Body of pancreas (tissue), 4 donors: ENCODE measurements at regions not wholly inside any gene's neighbourhood (a gene's known extent, or its start where the extent isn't known, plus 50 kb on each side); places are given as distances from the start of the nearest gene placed in this dataset.

ENCODE experiments used
- ATAC-seq: fragments of 150-250 bp; one replicate; pipeline ENCODE4 v1.9.1; 2016
- DNase-seq, 4 donors: peaks; one replicate each; pipeline ENCODE4 v3.0.0-alpha.2; 2019
- H3K27ac ChIP-seq, 4 donors: fragments of 200-600 bp; sonication (generic); 1 replicate in 3 of 4; 2 replicates in 1 of 4; pipeline versions ENCODE4 v1.5.1 to v1.6.1; 2016 to 2019; ENCODE audit warnings: mild to moderate bottlenecking in 1 of 4, mixed read lengths in 1 of 4, moderate library complexity in 1 of 4
- H3K27me3 ChIP-seq, 2 donors: fragments of 200-600 bp; sonication (generic); one replicate each; pipeline ENCODE4 v1.6.0; 2016; ENCODE audit warnings: mild to moderate bottlenecking in 1 of 2
- H3K36me3 ChIP-seq, 2 donors: fragments of 200-600 bp; sonication (generic); replicated peaks in 1 of 2; 2 replicates each; pipeline ENCODE4 v1.5.1; 2016; ENCODE audit warnings: low read depth in 2 of 2; ENCODE audit not compliant: insufficient read depth in 1 of 2
- H3K4me1 ChIP-seq: fragments of 200-600 bp; sonication (generic); one replicate; pipeline ENCODE4 v1.6.0; 2016
- H3K4me3 ChIP-seq, 2 donors: fragments of 200-600 bp; sonication (generic); 1 replicate in 1 of 2; 2 replicates in 1 of 2; pipeline ENCODE4 v1.5.1; 2016 to 2019
- H3K9me3 ChIP-seq, 3 donors: fragments of 200-600 bp; sonication (generic); 1 replicate in 2 of 3; 2 replicates in 1 of 3; pipeline ENCODE4 v1.5.1; 2016
- POLR2A ChIP-seq, 3 donors: fragments of 450-650 bp; IDR thresholded peaks; one replicate each; pipeline ENCODE4 v1.6.1; 2016; ENCODE audit warnings: antibody characterized with exemption in 3 of 3, mild to moderate bottlenecking in 2 of 3
- WGBS, 2 donors: methylation state at CpG; one replicate each; pipeline ENCODE4 v1.1.5; 2017; 5-methylcytosine and 5-hydroxymethylcytosine counted together
- intact Hi-C: fragments of 100-400 bp; cut with DNase I; formaldehyde crosslinking; loops from one replicate; pipeline ENCODE4 v1.15.1; 2023
- TF ChIP-seq, protein P1 (sequence below), 7 experiments: fragments of 450-650 bp in 4 of 7; fragments of 200-600 bp in 3 of 7; sonication (generic) in 3 of 7; IDR thresholded peaks; one replicate each; pipeline ENCODE4 v1.5.1; 2016 to 2019; ENCODE audit warnings: antibody characterized with exemption in 7 of 7

DNA sequence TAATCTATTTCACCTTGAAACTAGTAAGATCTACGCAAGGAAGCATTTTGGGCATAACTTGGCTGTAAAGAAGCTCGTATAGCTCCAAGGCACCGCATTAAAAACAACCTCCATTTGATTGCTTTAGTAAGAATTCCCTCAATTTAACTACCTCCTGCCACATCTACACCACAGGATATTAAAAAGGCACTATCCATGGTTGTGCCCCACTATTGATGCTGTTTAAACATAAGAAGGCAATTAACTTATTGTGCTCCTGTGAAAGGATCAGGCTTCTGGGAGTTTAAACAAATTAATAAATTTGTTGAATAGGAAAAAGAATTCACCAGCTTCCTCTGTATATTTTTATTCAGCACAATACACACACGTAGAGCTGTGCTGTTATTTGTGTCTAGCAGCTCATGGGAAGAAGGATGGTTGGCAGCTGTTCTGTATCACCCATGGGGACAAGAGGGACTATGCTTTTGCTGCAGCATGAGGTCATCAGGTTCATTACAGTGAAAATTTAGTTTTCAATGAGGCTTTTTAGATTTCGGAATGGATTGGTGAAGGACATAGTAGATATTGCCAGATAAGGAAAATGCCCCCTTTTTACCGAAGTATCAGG, 513.3 kb downstream of the HAO1 start:
- intact Hi-C loops: no loop called here
- DNase-seq (no peak), ATAC-seq (no peak)
- no peaks in the 10 kb centered on the region for H3K9me3 ChIP-seq
- no peaks in the 10 kb centered on the region for H3K4me1 ChIP-seq
- H3K27ac ChIP-seq: no peak overlapping the region
- H3K27me3 ChIP-seq: no peaks in the 10 kb centered on the region
- 60 to 67% methylated on average over 6 of the region's 6 CpGs for WGBS, 2 donors
- no peaks in the 10 kb centered on the region for H3K36me3 ChIP-seq
- H3K4me3 ChIP-seq: no peak overlapping the region
- TF ChIP-seq POLR2A (IDR thresholded peaks at IDR 0.05): no peak
- TF ChIP-seq, protein P1, sequence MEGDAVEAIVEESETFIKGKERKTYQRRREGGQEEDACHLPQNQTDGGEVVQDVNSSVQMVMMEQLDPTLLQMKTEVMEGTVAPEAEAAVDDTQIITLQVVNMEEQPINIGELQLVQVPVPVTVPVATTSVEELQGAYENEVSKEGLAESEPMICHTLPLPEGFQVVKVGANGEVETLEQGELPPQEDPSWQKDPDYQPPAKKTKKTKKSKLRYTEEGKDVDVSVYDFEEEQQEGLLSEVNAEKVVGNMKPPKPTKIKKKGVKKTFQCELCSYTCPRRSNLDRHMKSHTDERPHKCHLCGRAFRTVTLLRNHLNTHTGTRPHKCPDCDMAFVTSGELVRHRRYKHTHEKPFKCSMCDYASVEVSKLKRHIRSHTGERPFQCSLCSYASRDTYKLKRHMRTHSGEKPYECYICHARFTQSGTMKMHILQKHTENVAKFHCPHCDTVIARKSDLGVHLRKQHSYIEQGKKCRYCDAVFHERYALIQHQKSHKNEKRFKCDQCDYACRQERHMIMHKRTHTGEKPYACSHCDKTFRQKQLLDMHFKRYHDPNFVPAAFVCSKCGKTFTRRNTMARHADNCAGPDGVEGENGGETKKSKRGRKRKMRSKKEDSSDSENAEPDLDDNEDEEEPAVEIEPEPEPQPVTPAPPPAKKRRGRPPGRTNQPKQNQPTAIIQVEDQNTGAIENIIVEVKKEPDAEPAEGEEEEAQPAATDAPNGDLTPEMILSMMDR (IDR thresholded peaks at IDR 0.05): no peak

DNA sequence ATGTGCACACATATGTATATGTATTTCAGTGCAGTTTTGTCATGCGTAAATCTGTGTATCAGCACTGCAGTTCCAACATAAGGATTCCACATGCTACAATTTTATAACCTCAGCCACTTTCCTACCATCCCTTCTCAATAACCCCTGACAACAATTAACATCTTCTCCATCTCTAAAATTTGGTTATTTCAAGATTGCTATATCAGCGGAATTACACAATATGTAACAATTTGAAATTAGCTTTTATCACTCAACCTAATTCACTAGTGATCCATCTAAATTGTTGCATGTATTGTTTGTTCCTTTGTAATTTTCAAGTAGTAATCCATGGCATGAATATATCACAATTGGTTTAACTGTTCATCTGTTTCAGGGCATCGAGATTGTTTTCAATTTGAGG, 511.3 kb downstream of the HAO1 start:
- 75 to 80% methylated on average over 3 of the region's 3 CpGs for WGBS, 2 donors
- no peak overlapping the region for H3K27ac ChIP-seq
- no peak for ATAC-seq
- no peaks in the 10 kb centered on the region for H3K36me3 ChIP-seq
- no peak for TF ChIP-seq POLR2A (IDR thresholded peaks at IDR 0.05)
- TF ChIP-seq, protein P1 (IDR thresholded peaks at IDR 0.05): no peak
- no peaks in the 10 kb centered on the region for H3K4me1 ChIP-seq
- H3K4me3 ChIP-seq: no peak overlapping the region
- DNase-seq: no peak
- H3K27me3 ChIP-seq: no peaks in the 10 kb centered on the region
- intact Hi-C loops: no loop called here
- no peaks in the 10 kb centered on the region for H3K9me3 ChIP-seq

DNA sequence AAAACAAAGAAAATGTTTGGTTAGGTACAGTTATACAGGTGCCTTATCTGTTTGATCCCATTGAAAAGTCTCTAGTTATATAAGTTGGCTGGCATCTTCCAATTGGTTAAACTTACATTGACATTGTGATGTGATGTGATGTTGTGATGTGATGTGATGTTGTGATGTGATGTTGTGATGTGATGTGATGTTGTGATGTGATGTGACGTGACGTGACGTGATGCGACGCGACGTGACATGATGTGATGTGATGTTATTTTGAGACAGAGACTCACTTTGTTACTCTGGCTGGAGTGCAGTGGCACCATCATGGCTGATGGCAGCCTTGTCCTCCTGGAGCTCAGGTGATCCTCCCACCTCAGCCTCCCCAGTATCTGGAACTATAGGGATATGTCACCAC, 507.6 kb downstream of the HAO1 start:
- H3K4me3 ChIP-seq: no peak overlapping the region
- H3K27ac ChIP-seq: no peak overlapping the region
- H3K36me3 ChIP-seq: no peaks in the 10 kb centered on the region
- no peaks in the 10 kb centered on the region for H3K4me1 ChIP-seq
- no peak for ATAC-seq
- intact Hi-C loops: no loop called here
- no peaks in the 10 kb centered on the region for H3K9me3 ChIP-seq
- no peak for DNase-seq
- 88 to 93% methylated on average over 7 of the region's 7 CpGs for WGBS, 2 donors
- TF ChIP-seq, protein P1 (IDR thresholded peaks at IDR 0.05): no peak
- no peak for TF ChIP-seq POLR2A (IDR thresholded peaks at IDR 0.05)
- H3K27me3 ChIP-seq: no peaks in the 10 kb centered on the region

DNA sequence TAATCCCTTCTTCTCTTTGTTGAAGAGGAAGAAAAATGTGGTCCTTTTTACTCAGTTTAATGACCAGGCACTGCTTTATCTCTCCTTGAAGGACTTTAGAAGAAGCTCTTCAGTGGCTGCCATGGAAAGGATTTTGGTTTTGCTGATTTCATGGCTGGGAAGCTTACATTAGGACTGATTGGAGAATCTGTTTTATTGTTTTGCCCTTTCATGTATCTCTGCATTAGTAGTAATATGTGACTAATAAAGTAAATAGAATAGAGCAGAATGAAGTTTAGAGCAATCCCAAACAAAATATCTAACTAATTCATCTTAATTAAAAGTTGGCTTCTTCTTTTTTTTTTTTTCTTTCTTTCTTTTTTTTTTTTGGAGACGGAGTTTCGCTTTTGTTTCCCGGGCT, 502.9 kb downstream of the HAO1 start:
- Histone ChIP-seq H3K36me3 (no peaks in the 10 kb centered on the region), H3K9me3 (no peaks in the 10 kb centered on the region), H3K27me3 (no peaks in the 10 kb centered on the region), H3K27ac (no peak overlapping the region), H3K4me1 (no peaks in the 10 kb centered on the region), H3K4me3 (no peak overlapping the region)
- intact Hi-C loops: no loop called here
- no peak for ATAC-seq
- TF ChIP-seq, protein P1 (IDR thresholded peaks at IDR 0.05): no peak
- TF ChIP-seq POLR2A (IDR thresholded peaks at IDR 0.05): no peak
- DNase-seq: no peak
- WGBS, 2 donors: 81 to 94% methylated on average over 3 of the region's 3 CpGs

DNA sequence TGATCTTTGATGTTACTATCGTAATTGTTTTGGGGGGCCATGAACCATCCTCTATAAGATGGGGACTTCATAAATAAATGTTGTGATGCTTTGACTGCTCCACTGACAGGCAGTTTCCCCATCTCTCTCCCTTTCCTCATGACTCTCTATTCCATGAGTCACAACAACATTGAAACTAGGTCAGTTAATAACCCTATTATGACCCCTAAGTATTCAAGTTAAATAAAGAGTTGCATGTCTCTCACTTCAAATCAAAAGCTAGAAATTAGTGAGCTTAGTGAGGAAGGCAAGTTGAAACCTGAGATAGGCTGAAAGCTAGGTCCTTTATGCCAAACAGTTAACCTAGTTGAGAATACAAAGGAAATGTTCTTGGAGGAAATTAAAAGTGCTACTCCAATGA, 491.0 kb downstream of the HAO1 start:
- H3K9me3 ChIP-seq: no peaks in the 10 kb centered on the region
- no peak for ATAC-seq
- WGBS, 2 donors: 55 to 69% methylated on average over 1 of the region's 1 CpG

More for the DNA sequence above, 491.0 kb downstream of the HAO1 start:
- TF ChIP-seq, protein P1 (IDR thresholded peaks at IDR 0.05): no peak
- no peak for TF ChIP-seq POLR2A (IDR thresholded peaks at IDR 0.05)
- Histone ChIP-seq H3K27ac (no peak overlapping the region), H3K4me1 (no peaks in the 10 kb centered on the region), H3K27me3 (no peaks in the 10 kb centered on the region), H3K36me3 (no peaks in the 10 kb centered on the region), H3K4me3 (no peak overlapping the region)
- no peak for DNase-seq
- intact Hi-C loops: no loop called here
